Stomach (tissue), 8 donors: ENCODE measurements at regions not wholly inside any gene's neighbourhood (a gene's known extent, or its start where the extent isn't known, plus 50 kb on each side); places are given as distances from the start of the nearest gene placed in this dataset.

Experiments used
- DNase-seq, 2 donors: peaks; one replicate each; pipeline versions ENCODE4 v3.0.0 to v3.0.0-alpha.2; 2013 to 2019
- H3K27ac ChIP-seq, 5 donors: fragments of 200-600 bp in 4 of 5; sonication (generic) in 4 of 5; one replicate each; pipeline ENCODE4 v1.5.1; 2013 to 2019; ENCODE audit warnings: mild to moderate bottlenecking in 1 of 5, moderate library complexity in 1 of 5
- H3K27me3 ChIP-seq, 3 donors: fragments of 200-600 bp; sonication (generic); one replicate each; pipeline ENCODE4 v1.5.1; 2017 to 2019; ENCODE audit warnings: mixed run types in 1 of 3
- H3K36me3 ChIP-seq, 4 donors: fragments of 200-600 bp; sonication (generic); 1 replicate in 3 of 4; 2 replicates in 1 of 4; pipeline ENCODE4 v1.5.1; 2016 to 2019
- H3K4me1 ChIP-seq, 4 donors: fragments of 200-600 bp; sonication (generic); one replicate each; pipeline ENCODE4 v1.5.1; 2016 to 2019
- H3K4me3 ChIP-seq, 4 donors: fragments of 200-600 bp; sonication (generic) in 3 of 4; one replicate each; pipeline ENCODE4 v1.5.1; 2016 to 2019; ENCODE audit warnings: mild to moderate bottlenecking in 1 of 4
- H3K9me3 ChIP-seq, 4 donors: fragments of 200-600 bp; sonication (generic); one replicate each; pipeline ENCODE4 v1.5.1; 2016 to 2019
- CTCF ChIP-seq, 7 experiments: fragments of 450-650 bp in 4 of 7; fragments of 200-600 bp in 3 of 7; sonication (generic) in 3 of 7; IDR thresholded peaks; one replicate each; pipeline ENCODE4 v1.5.1; 2016 to 2019; ENCODE audit warnings: antibody characterized with exemption in 7 of 7, control low read depth in 2 of 7, mild to moderate bottlenecking in 1 of 7
- EP300 ChIP-seq: sonication (generic); formaldehyde crosslinking; IDR thresholded peaks from one replicate; pipeline ENCODE4 v1.6.1; 2017; ENCODE audit warnings: antibody characterized with exemption
- POLR2A ChIP-seq, 4 donors: fragments of 450-650 bp; IDR thresholded peaks; one replicate each; pipeline ENCODE4 v1.6.1; 2016; ENCODE audit warnings: antibody characterized with exemption in 4 of 4, control low read depth in 2 of 4, mild to moderate bottlenecking in 1 of 4, moderate library complexity in 1 of 4
- POLR2AphosphoS5 ChIP-seq, 3 donors: sonication (generic); formaldehyde crosslinking; IDR thresholded peaks; one replicate each; pipeline ENCODE4 v1.6.1; 2016; ENCODE audit warnings: antibody characterized with exemption in 3 of 3
- WGBS, 5 donors: extraction: QIAGEN DNeasy Blood & Tissue Kit in 3 of 5; methylation state at CpG; one replicate each; pipeline versions ENCODE4 v1.1.5 to v1.1.7; 2013 to 2018; 5-methylcytosine and 5-hydroxymethylcytosine counted together
- intact Hi-C: fragments of 100-400 bp; cut with DNase I; formaldehyde crosslinking; loops from one replicate; pipeline ENCODE4 v1.15.1; 2023; ENCODE audit warnings: low total_unique reads
- donor health status: healthy with polysubstance abuse.
- donor health status: Bipolar disorder and iron deficiency.
- donor health status: healthy.

GRCh38 chr11:119934866-119935265 is 203.0 kb downstream of the TRIM29 start:
- Histone ChIP-seq H3K36me3 (no peaks in the 10 kb centered on the region), H3K27ac (no peak overlapping the region), H3K4me1 (no peaks in the 10 kb centered on the region), H3K27me3 (peaks cover 0 to 25% (median 0%) of the 10 kb centered on the region in 3 donors), H3K9me3 (no peaks in the 10 kb centered on the region), H3K4me3 (no peak overlapping the region)
- DNase-seq: no peak
- TF ChIP-seq CTCF (IDR thresholded peaks at IDR 0.05) (no peak), EP300 (no peak), POLR2AphosphoS5 (IDR thresholded peaks at IDR 0.05) (no peak), POLR2A (IDR thresholded peaks at IDR 0.05) (no peak)
- WGBS, 5 donors: 69 to 85% (median 80%) methylated on average over 5 of the region's 5 CpGs
- intact Hi-C loops: no loop called here

GRCh38 chr11:119934267-119934666 is 203.6 kb downstream of the TRIM29 start:
- no peak overlapping the region for H3K27ac ChIP-seq
- DNase-seq: no peak
- no peaks in the 10 kb centered on the region for H3K9me3 ChIP-seq
- H3K27me3 ChIP-seq: peaks cover 0 to 24% (median 0%) of the 10 kb centered on the region in 3 donors
- TF ChIP-seq POLR2AphosphoS5 (IDR thresholded peaks at IDR 0.05) (no peak), EP300 (no peak), POLR2A (IDR thresholded peaks at IDR 0.05) (no peak), CTCF (IDR thresholded peaks at IDR 0.05) (no peak)
- H3K36me3 ChIP-seq: no peaks in the 10 kb centered on the region
- H3K4me1 ChIP-seq: no peaks in the 10 kb centered on the region
- H3K4me3 ChIP-seq: no peak overlapping the region
- WGBS, 5 donors: 88 to 94% (median 90%) methylated on average over 4 of the region's 4 CpGs
- intact Hi-C loops: no loop called here

- Histone ChIP-seq H3K9me3 (no peaks in the 10 kb centered on the region), H3K27ac (no peak overlapping the region), H3K4me1 (no peaks in the 10 kb centered on the region), H3K27me3 (peaks cover 0 to 17% (median 0%) of the 10 kb centered on the region in 3 donors), H3K36me3 (no peaks in the 10 kb centered on the region), H3K4me3 (no peak overlapping the region)
- TF ChIP-seq POLR2A (IDR thresholded peaks at IDR 0.05): no peak
- TF ChIP-seq CTCF (IDR thresholded peaks at IDR 0.05): no peak
- TF ChIP-seq EP300: no peak
- no peak for TF ChIP-seq POLR2AphosphoS5 (IDR thresholded peaks at IDR 0.05)
- intact Hi-C loops: no loop called here
- WGBS, 5 donors: 48 to 54% (median 51%) methylated on average over 5 of the region's 5 CpGs
- DNase-seq: no peak
These were observed 204.3 kb downstream of the TRIM29 start for GRCh38 chr11:119933584-119933983.

GRCh38 chr11:119932828-119933562 is 204.0 kb upstream of the NECTIN1 start:
- 51 to 68% (median 61%) methylated on average over 9 of the region's 9 CpGs for WGBS, 5 donors
- TF ChIP-seq EP300 (no peak), POLR2AphosphoS5 (IDR thresholded peaks at IDR 0.05) (no peak), POLR2A (IDR thresholded peaks at IDR 0.05) (no peak)
- H3K4me3 ChIP-seq: no peak overlapping the region
- no peak for DNase-seq
- no peaks in the 10 kb centered on the region for H3K36me3 ChIP-seq
- intact Hi-C loops: no loop called here
- H3K27ac ChIP-seq: no peak overlapping the region
- no peaks in the 10 kb centered on the region for H3K9me3 ChIP-seq
- no peaks in the 10 kb centered on the region for H3K4me1 ChIP-seq
- H3K27me3 ChIP-seq: peaks cover 0 to 14% (median 0%) of the 10 kb centered on the region in 3 donors

GRCh38 chr11:119928047-119928446 is 199.0 kb upstream of the NECTIN1 start:
- Histone ChIP-seq H3K9me3 (no peaks in the 10 kb centered on the region), H3K27ac (no peak overlapping the region), H3K4me1 (no peaks in the 10 kb centered on the region), H3K4me3 (no peak overlapping the region), H3K36me3 (no peaks in the 10 kb centered on the region), H3K27me3 (peaks cover 0 to 23% (median 0%) of the 10 kb centered on the region in 3 donors)
- DNase-seq: no peak
- TF ChIP-seq CTCF (IDR thresholded peaks at IDR 0.05) (no peak), POLR2A (IDR thresholded peaks at IDR 0.05) (no peak), POLR2AphosphoS5 (IDR thresholded peaks at IDR 0.05) (no peak), EP300 (no peak)
- 81 to 90% (median 84%) methylated on average over 4 of the region's 4 CpGs for WGBS, 5 donors
- intact Hi-C loops: no loop called here
